Left lung (tissue), 4 donors: ENCODE measurements at regions not wholly inside any gene's neighbourhood (a gene's known extent, or its start where the extent isn't known, plus 50 kb on each side); places are given as distances from the start of the nearest gene placed in this dataset.
A peak's percentile ranks its signal among the peaks of the same experiment; 100 is the strongest.

Experiments used
- ATAC-seq: fragments of 200-7000 bp; cut with Tn5 transposase; one replicate; pipeline ENCODE4 v1.9.1; 2020; ENCODE audit warnings: moderate library complexity
- DNase-seq, 4 donors: peaks; one replicate each; pipeline ENCODE4 v3.0.0-alpha.2; 2013 to 2020
- H3K27ac ChIP-seq, 2 donors: fragments of 200-600 bp; sonication (generic) in 1 of 2; one replicate each; pipeline versions ENCODE4 v1.5.0 to v1.8.0; 2020 to 2021
- H3K27me3 ChIP-seq, 2 donors: fragments of 200-600 bp; sonication (generic) in 1 of 2; one replicate each; pipeline versions ENCODE4 v1.5.0 to v1.8.0; 2020 to 2021
- H3K36me3 ChIP-seq, 2 donors: fragments of 200-600 bp; sonication (generic) in 1 of 2; one replicate each; pipeline versions ENCODE4 v1.5.0 to v1.8.0; 2020 to 2021
- H3K4me1 ChIP-seq, 2 donors: fragments of 200-600 bp; one replicate each; pipeline ENCODE4 v1.8.0; 2021
- H3K4me3 ChIP-seq, 2 donors: fragments of 200-600 bp; sonication (generic) in 1 of 2; one replicate each; pipeline versions ENCODE4 v1.5.0 to v1.8.0; 2020 to 2021; ENCODE audit warnings: mild to moderate bottlenecking in 1 of 2
- H3K9me3 ChIP-seq, 2 donors: fragments of 200-600 bp; sonication (generic) in 1 of 2; one replicate each; pipeline versions ENCODE4 v1.5.0 to v1.8.0; 2020 to 2021
- CTCF ChIP-seq, 2 donors: fragments of 200-600 bp; sonication (generic) in 1 of 2; IDR thresholded peaks; one replicate each; pipeline versions ENCODE4 v1.5.0 to v1.8.0; 2021; ENCODE audit warnings: antibody characterized with exemption in 2 of 2
- intact Hi-C, 2 donors: fragments of 100-400 bp; cut with DNase I; formaldehyde crosslinking; loops; one replicate each; pipeline versions ENCODE4 v1.11.2 to v1.14.2; 2022
- donor health status: DM: no; HTN: yes; CAD: no.
- donor health status: DM: no; HTN: no; CAD: no.

GRCh38 chr20:43363506-43363905 is 94.2 kb upstream of the SRSF6 start:
- Histone ChIP-seq H3K4me3 (no peak overlapping the region), H3K27me3 (peaks cover 0 to 24% of the 10 kb centered on the region in 2 donors), H3K9me3 (no peaks in the 10 kb centered on the region), H3K36me3 (no peaks in the 10 kb centered on the region), H3K27ac (no peak overlapping the region), H3K4me1 (no peaks in the 10 kb centered on the region)
- TF ChIP-seq CTCF (IDR thresholded peaks at IDR 0.05) = no peak
- no peak for DNase-seq
- ATAC-seq = no peak
- intact Hi-C loops = no loop called here

- no peak for TF ChIP-seq CTCF (IDR thresholded peaks at IDR 0.05)
- peak; percentile 54 for ATAC-seq
- Histone ChIP-seq H3K4me3 (no peak overlapping the region), H3K27me3 (peaks cover 0 to 17% of the 10 kb centered on the region in 2 donors), H3K9me3 (no peaks in the 10 kb centered on the region), H3K36me3 (no peaks in the 10 kb centered on the region), H3K27ac (no peak overlapping the region), H3K4me1 (no peaks in the 10 kb centered on the region)
- intact Hi-C loops = no loop called here
- DNase-seq = no peak
Measured at GRCh38 chr20:43361526-43361925, 96.2 kb upstream of the SRSF6 start.

- Histone ChIP-seq H3K9me3 (no peaks in the 10 kb centered on the region), H3K4me1 (no peaks in the 10 kb centered on the region), H3K27me3 (peaks cover 0 to 6% of the 10 kb centered on the region in 2 donors), H3K36me3 (no peaks in the 10 kb centered on the region), H3K27ac (no peak overlapping the region), H3K4me3 (no peak overlapping the region)
- DNase-seq (no peak), ATAC-seq (no peak)
- intact Hi-C loops = no loop called here
- TF ChIP-seq CTCF (IDR thresholded peaks at IDR 0.05) = no peak
Measured at GRCh38 chr20:43360016-43360415, 97.7 kb upstream of the SRSF6 start.

GRCh38 chr20:43358811-43359210 is 98.9 kb upstream of the SRSF6 start:
- no peak for TF ChIP-seq CTCF (IDR thresholded peaks at IDR 0.05)
- H3K4me1 ChIP-seq = no peaks in the 10 kb centered on the region
- no peak overlapping the region for H3K27ac ChIP-seq
- DNase-seq (no peak), ATAC-seq (no peak)
- no peaks in the 10 kb centered on the region for H3K36me3 ChIP-seq
- no peak overlapping the region for H3K4me3 ChIP-seq
- intact Hi-C loops = no loop called here
- H3K9me3 ChIP-seq = no peaks in the 10 kb centered on the region
- no peaks in the 10 kb centered on the region for H3K27me3 ChIP-seq

- no peak overlapping the region for H3K27ac ChIP-seq
- intact Hi-C loops = no loop called here
- no peak for ATAC-seq
Measured at GRCh38 chr20:43357352-43357751, 100.3 kb upstream of the SRSF6 start.

More at GRCh38 chr20:43357352-43357751, 100.3 kb upstream of the SRSF6 start:
- no peaks in the 10 kb centered on the region for H3K9me3 ChIP-seq
- no peaks in the 10 kb centered on the region for H3K36me3 ChIP-seq
- H3K4me3 ChIP-seq = no peak overlapping the region
- no peak for DNase-seq
- H3K4me1 ChIP-seq = no peaks in the 10 kb centered on the region
- no peak for TF ChIP-seq CTCF (IDR thresholded peaks at IDR 0.05)
- no peaks in the 10 kb centered on the region for H3K27me3 ChIP-seq
